WERI-Rb-1 (cell line): ENCODE measurements at regions not wholly inside any gene's neighbourhood (a gene's known extent, or its start where the extent isn't known, plus 50 kb on each side); places are given as distances from the start of the nearest gene placed in this dataset.

Source experiments
- DNase-seq: peaks from one replicate; pipeline ENCODE4 v3.0.0-alpha.2; 2020
- H3K27ac ChIP-seq: fragments of 250-450 bp; sonication (Bioruptor Pico); 2 replicates; pipeline ENCODE4 v1.5.1; 2020; ENCODE audit warnings: mild to moderate bottlenecking, moderate library complexity
- H3K27me3 ChIP-seq: fragments of 250-450 bp; sonication (Bioruptor Pico); 2 replicates; pipeline ENCODE4 v1.5.1; 2021; ENCODE audit warnings: mild to moderate bottlenecking, low read depth, moderate library complexity; ENCODE audit not compliant: insufficient read depth, severe bottlenecking
- H3K36me3 ChIP-seq: fragments of 250-450 bp; sonication (Bioruptor Pico); 2 replicates; pipeline ENCODE4 v1.5.1; 2020; ENCODE audit warnings: mild to moderate bottlenecking, moderate library complexity
- H3K4me3 ChIP-seq: 2 replicates; pipeline ENCODE4 v1.5.1; 2011; ENCODE audit warnings: low read depth, mild to moderate bottlenecking, control low read depth, low read length
- H3K9me3 ChIP-seq: fragments of 250-450 bp; sonication (Bioruptor Pico); 2 replicates; pipeline ENCODE4 v1.5.1; 2021; ENCODE audit warnings: mild to moderate bottlenecking, moderate library complexity; ENCODE audit not compliant: severe bottlenecking
- CTCF ChIP-seq: IDR thresholded peaks from 2 replicates; pipeline ENCODE4 v1.5.1; 2011; ENCODE audit warnings: low read depth, mild to moderate bottlenecking, control low read depth, inconsistent platforms, low read length

DNA sequence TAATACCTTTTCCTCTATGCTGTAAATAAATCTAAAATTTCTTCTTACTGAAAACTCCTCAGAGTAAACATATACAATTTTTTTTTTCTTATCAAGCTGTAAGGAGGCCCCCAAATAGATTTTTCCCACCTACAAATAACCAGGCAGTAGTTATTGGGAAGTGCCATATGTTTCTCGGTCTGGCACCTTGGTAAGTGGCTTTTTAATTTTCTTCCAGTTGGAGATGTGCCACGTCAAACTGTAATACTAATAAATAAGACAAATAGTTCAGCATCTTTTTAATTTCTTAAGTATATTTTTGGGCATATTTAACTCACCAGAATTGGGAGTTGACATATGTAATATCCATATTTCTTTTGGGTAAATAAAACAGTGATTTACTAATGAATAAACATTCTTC, 346.3 kb downstream of the DIPK2A start:
- Histone ChIP-seq H3K27ac (no peak overlapping the region), H3K4me3 (no peak overlapping the region), H3K36me3 (no peaks in the 10 kb centered on the region), H3K27me3 (no peaks in the 10 kb centered on the region), H3K9me3 (no peaks in the 10 kb centered on the region)
- no peak for TF ChIP-seq CTCF
- DNase-seq: no peak

DNA sequence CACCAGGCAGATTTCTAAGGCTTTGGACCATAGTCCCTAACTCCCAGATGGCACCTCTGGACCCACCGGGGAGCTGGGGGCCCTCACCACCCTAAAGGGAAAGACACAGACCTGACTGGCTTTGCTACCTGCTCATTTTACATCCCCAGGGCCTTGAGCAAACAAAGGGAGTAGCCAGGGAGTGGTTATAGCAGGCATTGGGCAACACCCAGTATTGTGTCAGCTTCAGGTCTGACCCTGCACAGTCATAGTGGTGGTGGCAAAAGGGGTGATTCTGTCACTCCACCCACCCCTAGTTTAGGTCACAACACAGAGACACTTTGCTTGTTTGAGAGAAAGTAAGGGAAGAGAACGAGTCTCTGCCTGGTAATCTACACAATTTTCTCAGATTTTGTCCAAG, 352.5 kb downstream of the DIPK2A start:
- no peaks in the 10 kb centered on the region for H3K27me3 ChIP-seq
- H3K9me3 ChIP-seq: no peaks in the 10 kb centered on the region
- no peak overlapping the region for H3K27ac ChIP-seq
- no peak overlapping the region for H3K4me3 ChIP-seq
- no peaks in the 10 kb centered on the region for H3K36me3 ChIP-seq
- no peak for DNase-seq
- TF ChIP-seq CTCF: no peak

- H3K36me3 ChIP-seq: no peaks in the 10 kb centered on the region
- no peak overlapping the region for H3K27ac ChIP-seq
- H3K27me3 ChIP-seq: no peaks in the 10 kb centered on the region
- DNase-seq: no peak
- H3K4me3 ChIP-seq: no peak overlapping the region
- TF ChIP-seq CTCF: no peak
- no peaks in the 10 kb centered on the region for H3K9me3 ChIP-seq
Observed at GRCh38 chr3:144332868-144333267, 361.2 kb downstream of the DIPK2A start.

DNA sequence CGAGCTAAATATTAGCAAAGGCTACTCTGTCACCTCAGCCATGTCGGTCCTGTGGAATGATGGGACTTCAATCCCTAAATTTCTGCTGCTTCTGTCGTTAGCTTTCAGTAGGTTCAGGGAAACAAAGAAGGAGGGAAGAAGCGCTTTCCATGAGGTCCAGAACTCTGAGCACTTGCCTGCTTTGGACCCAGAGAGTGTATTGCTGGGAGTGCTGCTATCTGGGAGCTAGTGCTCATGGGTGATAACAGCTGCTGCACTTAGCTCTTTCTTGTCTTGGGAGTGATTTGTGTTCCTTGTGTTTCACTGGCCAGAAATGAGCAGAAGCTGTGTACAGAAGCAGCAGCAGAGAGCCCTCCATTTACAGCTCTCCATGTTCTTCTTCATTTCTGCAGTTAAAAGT, 369.8 kb downstream of the DIPK2A start:
- H3K4me3 ChIP-seq: no peak overlapping the region
- no peaks in the 10 kb centered on the region for H3K36me3 ChIP-seq
- H3K27ac ChIP-seq: no peak overlapping the region
- DNase-seq: no peak
- no peaks in the 10 kb centered on the region for H3K27me3 ChIP-seq
- H3K9me3 ChIP-seq: no peaks in the 10 kb centered on the region
- TF ChIP-seq CTCF: no peak

DNA sequence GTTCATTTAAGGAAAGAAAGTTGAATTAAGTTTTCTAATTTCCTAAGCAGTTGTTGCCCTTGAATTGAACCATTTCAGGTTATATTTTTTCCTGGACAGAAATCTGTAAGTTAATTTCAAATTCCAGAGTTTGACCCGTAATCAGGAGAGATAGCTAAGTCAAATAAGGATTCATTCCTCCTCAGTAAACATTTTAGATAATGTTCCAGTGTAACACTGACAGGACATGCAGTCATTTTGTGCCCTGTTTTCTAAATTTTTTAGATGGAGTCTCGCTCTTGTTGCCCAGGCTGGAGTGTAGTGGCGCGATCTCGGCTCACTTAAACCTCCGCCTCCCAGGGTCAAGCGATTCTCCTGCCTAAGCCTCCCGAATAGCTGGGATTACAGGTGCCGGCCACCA, 371.7 kb downstream of the DIPK2A start:
- H3K36me3 ChIP-seq: no peaks in the 10 kb centered on the region
- no peak overlapping the region for H3K4me3 ChIP-seq
- no peak overlapping the region for H3K27ac ChIP-seq
- no peak for DNase-seq
- no peaks in the 10 kb centered on the region for H3K27me3 ChIP-seq
- no peaks in the 10 kb centered on the region for H3K9me3 ChIP-seq
- no peak for TF ChIP-seq CTCF

GRCh38 chr3:144343777-144344176, 372.2 kb downstream of the DIPK2A start:
- H3K36me3 ChIP-seq: no peaks in the 10 kb centered on the region
- DNase-seq: no peak

More at GRCh38 chr3:144343777-144344176, 372.2 kb downstream of the DIPK2A start:
- H3K27ac ChIP-seq: no peak overlapping the region
- TF ChIP-seq CTCF: no peak
- H3K4me3 ChIP-seq: no peak overlapping the region
- no peaks in the 10 kb centered on the region for H3K27me3 ChIP-seq
- no peaks in the 10 kb centered on the region for H3K9me3 ChIP-seq
